ENCODE measurements at regions not wholly inside any gene's neighbourhood (a gene's known extent, or its start where the extent isn't known, plus 50 kb on each side); places are given as distances from the start of the nearest gene placed in this dataset.
"Not testable (repeated sequence)": the region's sequence is repeated elsewhere in the genome, so short reads cannot be mapped to it uniquely, and the experiment has no call there.

- no peak for DNase-seq (ENCODE audit: low spot score)
These were observed 237.6 kb upstream of the NDN start for GRCh38 chr15:23924686-23925085.

- DNase-seq (ENCODE audit: low spot score), result no peak
These were observed 267.8 kb upstream of the NDN start for GRCh38 chr15:23954931-23955330.

GRCh38 chr15:23983500-23984259 lies 296.6 kb upstream of the NDN start:
- DNase-seq (ENCODE audit: low spot score), result no peak

- DNase-seq (ENCODE audit: low spot score), result no peak
These were observed 307.2 kb upstream of the NDN start for GRCh38 chr15:23994273-23994672.

GRCh38 chr15:23998056-23998455 lies 311.0 kb upstream of the NDN start:
- no peak for DNase-seq (ENCODE audit: low spot score)

GRCh38 chr15:24008476-24008875 lies 321.4 kb upstream of the NDN start:
- DNase-seq (ENCODE audit: low spot score), result no peak

- DNase-seq (ENCODE audit: low spot score), result no peak
These were observed 330.4 kb upstream of the NDN start for GRCh38 chr15:24017470-24017869.

- DNase-seq (ENCODE audit: low spot score), result no peak
These were observed 352.6 kb upstream of the NDN start for GRCh38 chr15:24039683-24040082.

- DNase-seq (ENCODE audit: low spot score), result no peak
These were observed 367.6 kb upstream of the NDN start for GRCh38 chr15:24054547-24055245.

GRCh38 chr15:24067733-24068501 lies 380.8 kb upstream of the NDN start:
- DNase-seq (ENCODE audit: low spot score), result no peak

- DNase-seq (ENCODE audit: low spot score), result no peak
These were observed 388.4 kb upstream of the NDN start for GRCh38 chr15:24075420-24076089.

- DNase-seq (ENCODE audit: low spot score), result no peak
These were observed 389.1 kb upstream of the NDN start for GRCh38 chr15:24076090-24076784.

- no peak for DNase-seq (ENCODE audit: low spot score)
These were observed 391.4 kb upstream of the NDN start for GRCh38 chr15:24078310-24079029.

GRCh38 chr15:24088941-24089340 lies 401.8 kb upstream of the NDN start:
- DNase-seq (ENCODE audit: low spot score), result not testable (repeated sequence)

GRCh38 chr15:24101503-24101902 lies 414.4 kb upstream of the NDN start:
- DNase-seq (ENCODE audit: low spot score), result not testable (repeated sequence)

GRCh38 chr15:24107524-24107923 lies 420.4 kb upstream of the NDN start:
- DNase-seq (ENCODE audit: low spot score), result not testable (repeated sequence)

GRCh38 chr15:24107948-24108347 lies 420.8 kb upstream of the NDN start:
- DNase-seq (ENCODE audit: low spot score), result not testable (repeated sequence)

GRCh38 chr15:24108349-24108748 lies 421.2 kb upstream of the NDN start:
- not testable (repeated sequence) for DNase-seq (ENCODE audit: low spot score)

- DNase-seq (ENCODE audit: low spot score), result not testable (repeated sequence)
These were observed 452.5 kb upstream of the NDN start for GRCh38 chr15:24139622-24140021.

GRCh38 chr15:24145070-24145469 lies 458.0 kb upstream of the NDN start:
- DNase-seq (ENCODE audit: low spot score), result not testable (repeated sequence)

- no peak for DNase-seq (ENCODE audit: low spot score)
These were observed 459.1 kb upstream of the NDN start for GRCh38 chr15:24146251-24146650.
